TTC549 (cell line): ENCODE measurements at regions not wholly inside any gene's neighbourhood (a gene's known extent, or its start where the extent isn't known, plus 50 kb on each side); places are given as distances from the start of the nearest gene placed in this dataset.

Source experiments
- FAIRE-seq: peaks from 2 replicates; lab custom pipeline; 2012; peaks lifted over from hg19 to GRCh38; lab: Jason Lieb, UNC

DNA sequence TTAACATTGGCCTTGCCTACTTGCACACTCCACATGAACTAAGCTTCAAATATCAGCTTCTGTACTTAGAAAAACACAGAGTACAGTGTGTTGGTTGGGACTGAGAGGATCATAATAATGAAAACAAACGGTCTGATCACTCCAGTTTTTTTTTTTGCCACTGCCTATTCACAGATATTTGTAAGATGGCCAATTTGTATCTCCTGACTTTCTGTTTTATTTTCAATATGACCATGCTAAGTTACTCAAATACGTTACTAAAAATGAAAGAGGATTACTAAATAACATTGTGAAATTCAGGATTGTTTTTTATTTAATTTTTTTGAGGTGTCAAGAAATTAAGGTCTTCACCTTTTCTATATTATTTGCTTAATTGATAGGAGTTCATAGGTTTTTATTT lies 595.1 kb downstream of the TUSC7 start:
- no peak for FAIRE-seq

- no peak for FAIRE-seq
Observed at GRCh38 chr3:117305681-117306080, 596.1 kb downstream of the TUSC7 start.

GRCh38 chr3:117306299-117306698 lies 596.7 kb downstream of the TUSC7 start:
- FAIRE-seq: no peak

- no peak for FAIRE-seq
Observed at GRCh38 chr3:117308353-117308752, 598.8 kb downstream of the TUSC7 start.

DNA sequence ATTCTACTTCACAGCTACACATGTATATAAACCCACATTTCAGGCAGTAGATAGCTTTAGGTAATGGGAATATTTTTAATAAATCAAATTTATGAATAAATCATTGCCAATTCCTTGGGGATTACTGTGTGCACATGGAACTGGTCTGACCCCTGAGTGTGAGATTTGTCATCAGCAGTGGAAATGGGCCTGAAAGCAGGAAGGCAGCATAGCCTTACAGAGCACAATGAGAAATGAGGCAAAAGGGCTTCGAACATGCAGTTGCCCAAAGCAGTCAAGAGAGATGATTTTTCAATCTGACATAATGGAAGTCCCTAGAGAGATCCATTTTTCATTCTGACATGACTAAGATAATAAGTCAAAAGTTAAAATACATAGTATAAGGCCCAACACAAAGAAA lies 599.2 kb downstream of the TUSC7 start:
- no peak for FAIRE-seq

DNA sequence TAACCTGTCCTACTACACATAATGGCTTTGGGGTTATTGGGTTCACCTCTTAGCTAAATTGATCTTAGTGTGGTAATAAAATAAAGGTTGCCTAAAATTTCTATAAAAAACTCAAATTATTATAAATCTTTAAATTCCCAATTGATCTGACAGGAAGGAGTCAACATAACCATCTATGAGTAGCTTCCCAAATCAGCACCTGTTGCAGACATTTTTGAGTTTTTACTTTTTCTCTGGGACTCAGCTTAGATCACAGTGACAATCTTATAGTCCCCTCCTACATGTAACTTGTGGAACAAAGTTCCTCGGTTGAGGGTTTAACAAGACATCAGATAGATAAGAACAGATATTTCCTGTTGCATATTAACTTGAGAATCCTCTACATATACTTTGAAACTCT lies 601.0 kb downstream of the TUSC7 start:
- FAIRE-seq: no peak

DNA sequence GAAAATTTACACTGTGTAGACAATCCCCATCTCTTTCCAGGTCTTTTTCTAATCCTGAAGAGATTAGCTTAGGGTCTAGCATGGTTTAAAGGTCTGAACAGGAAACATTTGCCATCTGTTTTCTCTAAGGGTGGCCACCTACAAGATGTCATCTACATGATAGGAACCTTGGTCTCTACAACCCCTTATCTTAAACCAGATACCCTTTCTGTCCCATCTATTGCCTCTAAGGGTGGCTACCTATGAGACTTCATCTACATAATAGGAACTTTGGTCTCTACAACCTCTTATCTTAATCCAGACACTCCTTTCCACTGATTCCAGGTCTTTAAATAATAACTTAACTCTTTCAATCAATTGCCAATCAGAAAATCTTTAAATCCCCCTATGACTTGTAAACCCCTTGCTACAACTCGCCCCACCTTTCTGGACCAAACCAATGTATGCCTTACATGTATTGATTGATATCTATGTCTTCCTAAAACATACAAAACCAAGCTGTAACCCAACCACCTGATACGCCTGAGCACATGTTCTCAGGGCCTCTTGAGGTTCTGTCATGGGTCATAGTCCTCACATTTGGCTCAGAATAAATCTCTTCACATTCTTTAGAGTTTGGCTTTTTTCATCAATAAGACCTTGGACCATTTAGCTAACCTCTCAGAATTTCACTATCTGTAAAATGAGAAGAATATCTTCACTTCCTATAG lies 605.0 kb downstream of the TUSC7 start:
- FAIRE-seq: no peak

- FAIRE-seq: no peak
Observed at GRCh38 chr3:117322866-117323265, 613.3 kb downstream of the TUSC7 start.

- no peak for FAIRE-seq
Observed at GRCh38 chr3:117346901-117347300, 637.3 kb downstream of the TUSC7 start.

DNA sequence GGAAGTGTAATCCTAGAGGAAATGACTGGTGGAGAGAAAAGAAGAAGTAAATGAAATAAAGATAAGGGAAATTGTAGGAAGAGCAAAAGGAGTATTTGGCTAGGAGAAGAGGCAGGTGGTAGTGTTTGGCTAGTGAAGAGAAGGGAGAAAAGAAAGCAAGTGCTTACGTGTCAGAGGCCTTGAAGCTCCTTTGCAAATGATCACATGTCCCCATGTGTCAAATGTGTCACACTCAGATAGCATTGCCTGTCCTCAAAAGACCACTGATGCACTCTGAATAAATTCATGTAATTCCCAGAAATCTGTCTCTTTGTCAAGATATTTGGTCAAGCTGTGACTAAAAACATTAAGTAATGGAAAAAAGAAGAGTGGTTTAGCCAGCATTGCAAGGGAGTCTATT lies 639.3 kb downstream of the TUSC7 start:
- FAIRE-seq: no peak

DNA sequence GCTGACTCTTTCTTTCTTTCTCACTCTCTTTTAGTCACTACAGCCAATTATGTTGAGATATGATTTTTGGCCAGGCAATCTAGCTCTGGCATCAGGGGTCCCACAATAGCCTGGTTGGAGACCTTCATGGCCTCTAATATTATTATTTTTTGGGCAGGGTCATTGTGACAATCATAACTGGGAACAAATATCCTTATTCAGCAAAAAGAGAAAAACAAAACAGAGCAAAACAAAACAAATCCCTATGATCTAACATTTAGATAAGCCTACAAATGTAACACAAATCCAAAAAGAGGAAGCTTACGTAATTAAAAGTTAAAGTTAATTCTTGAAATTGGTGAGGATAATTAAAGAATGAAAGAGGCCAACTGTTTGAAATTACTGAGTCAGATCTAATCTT lies 640.0 kb downstream of the TUSC7 start:
- FAIRE-seq: no peak

GRCh38 chr3:117350371-117350770 lies 640.8 kb downstream of the TUSC7 start:
- no peak for FAIRE-seq

GRCh38 chr3:117355566-117355965 lies 646.0 kb downstream of the TUSC7 start:
- no peak for FAIRE-seq

- FAIRE-seq: no peak
Observed at GRCh38 chr3:117356091-117356705, 646.6 kb downstream of the TUSC7 start.

DNA sequence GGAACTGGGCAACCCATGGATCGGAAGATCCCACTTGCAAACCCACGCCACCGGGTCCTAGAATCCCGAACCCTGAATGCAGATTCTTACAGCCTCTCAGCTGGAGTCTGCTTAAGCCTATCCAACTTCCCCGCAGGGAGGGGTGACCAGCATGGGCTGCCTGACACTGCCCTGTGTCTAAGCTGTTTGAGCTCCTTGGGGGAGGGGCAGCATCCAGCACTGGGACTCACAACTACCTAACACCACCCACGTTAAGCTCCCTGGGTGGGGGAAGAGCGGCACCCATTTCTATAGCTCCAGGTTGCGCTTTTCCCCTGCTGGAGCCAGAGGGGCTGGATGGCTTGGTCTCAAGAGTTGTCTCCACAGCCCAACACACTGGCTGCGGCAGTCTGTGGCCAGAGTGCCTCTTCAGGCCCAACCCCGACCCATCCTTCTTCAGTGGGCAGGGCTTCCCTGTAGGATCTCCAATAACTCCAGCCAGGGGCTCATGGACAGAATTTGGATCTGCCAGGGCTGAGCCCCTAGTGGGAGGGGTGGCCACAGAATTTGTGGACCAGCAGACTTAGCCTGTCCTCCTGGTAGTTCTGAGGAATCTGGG lies 649.2 kb downstream of the TUSC7 start:
- no peak for FAIRE-seq

DNA sequence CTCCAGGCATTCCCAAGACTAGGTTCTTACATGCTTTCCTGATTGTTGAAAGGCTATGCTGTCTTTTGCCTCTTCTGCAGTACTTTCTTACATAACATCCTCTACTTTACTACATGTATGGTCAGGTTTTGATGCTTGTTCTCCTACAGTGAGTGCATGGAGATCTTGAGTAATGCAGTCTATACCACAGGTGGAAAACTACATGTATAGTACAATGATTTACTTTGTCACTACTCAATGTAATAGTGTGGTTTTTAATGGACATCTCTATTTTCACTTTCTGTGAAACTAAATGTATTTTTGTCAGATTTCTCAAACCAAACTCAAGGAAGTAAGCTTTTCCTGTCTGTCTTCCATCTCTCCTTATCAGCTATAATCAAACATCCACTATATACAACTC lies 657.0 kb downstream of the TUSC7 start:
- no peak for FAIRE-seq

- FAIRE-seq: no peak
Observed at GRCh38 chr3:117367861-117368260, 658.3 kb downstream of the TUSC7 start.

DNA sequence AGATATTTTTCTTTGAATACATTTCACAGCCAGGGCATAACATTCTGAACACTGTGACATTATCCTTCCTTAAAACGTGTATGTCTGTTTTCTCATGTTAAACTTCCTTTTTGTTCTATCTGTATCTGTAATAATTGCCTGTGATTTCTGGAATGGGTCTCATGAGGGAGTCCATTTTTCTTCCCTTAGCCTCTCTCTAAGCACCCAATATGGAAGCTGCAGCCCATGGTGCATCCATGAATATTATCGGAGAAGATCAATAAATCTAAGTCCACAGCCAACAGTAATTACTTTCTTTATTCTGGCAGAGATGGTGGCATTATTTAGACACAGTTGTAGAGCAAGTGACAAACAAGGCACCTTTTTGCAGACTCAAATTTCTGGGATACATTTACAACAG lies 671.1 kb downstream of the TUSC7 start:
- no peak for FAIRE-seq

GRCh38 chr3:117393119-117393518 lies 683.5 kb downstream of the TUSC7 start:
- FAIRE-seq: no peak

- FAIRE-seq: no peak
Observed at GRCh38 chr3:117398141-117398899, 688.7 kb downstream of the TUSC7 start.

DNA sequence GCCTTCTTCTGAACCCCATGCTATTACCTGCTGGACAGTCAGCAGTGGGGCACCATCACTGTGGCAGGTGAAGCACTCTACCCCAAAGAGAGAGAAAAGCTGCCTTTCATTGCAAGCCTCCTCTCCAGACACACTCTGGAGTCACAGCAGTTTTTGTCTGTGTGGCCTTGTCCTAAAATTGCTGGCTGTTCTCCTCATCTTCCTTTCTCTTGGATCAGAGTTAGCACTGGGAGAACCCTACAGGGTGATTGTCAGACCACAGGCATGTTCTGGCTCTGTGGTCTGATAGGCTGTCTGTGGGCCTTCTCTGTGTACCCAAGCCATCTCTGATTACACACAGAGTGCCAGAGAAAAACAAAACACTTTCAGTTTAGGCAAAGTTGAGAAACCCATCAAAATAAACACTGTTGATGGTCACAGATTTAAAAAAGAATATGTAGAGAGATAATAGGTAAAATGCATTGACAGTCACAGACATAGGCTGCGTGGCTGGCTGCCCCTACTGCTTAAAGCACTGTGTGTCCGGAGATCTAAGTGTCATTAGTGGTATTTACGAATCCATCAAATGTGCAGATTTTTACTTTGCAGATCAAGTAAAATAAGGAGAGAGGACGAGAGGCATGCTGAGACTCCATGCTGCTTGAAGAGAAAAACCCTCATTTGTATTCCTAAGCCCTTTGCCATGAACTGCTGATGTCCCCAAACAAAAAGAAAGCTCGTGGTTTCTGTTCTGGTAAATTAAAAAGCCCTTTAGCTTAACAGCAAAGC lies 689.9 kb downstream of the TUSC7 start:
- FAIRE-seq: no peak

- no peak for FAIRE-seq
Observed at GRCh38 chr3:117400303-117400702, 690.7 kb downstream of the TUSC7 start.
